Calu3 (cell line): ENCODE measurements at regions not wholly inside any gene's neighbourhood (a gene's known extent, or its start where the extent isn't known, plus 50 kb on each side); places are given as distances from the start of the nearest gene placed in this dataset.

Source experiments
- BruUV-seq: library from RNA; stranded (reverse); fragments of 400-500 nt; replicated peaks from 2 replicates; lab custom pipeline; 2021; lab: Mats Ljungman, UMichigan
- CTCF ChIA-PET: fragments of 300-600 bp; sonication (Branson Sonifier 250); formaldehyde crosslinking; loops from one replicate; lab custom pipeline; 2022; ENCODE audit warnings: antibody characterized with exemption; lab: Charles Lee
- DNase-seq: peaks from one replicate; pipeline ENCODE4 v3.0.0; 2022
- H3K27ac Mint-ChIP-seq: one replicate; pipeline ENCODE4 v1.8.0; 2022; ENCODE audit warnings: mixed read lengths; ENCODE audit not compliant: unreplicated experiment
- H3K27me3 Mint-ChIP-seq: one replicate; pipeline ENCODE4 v1.8.0; 2022; ENCODE audit warnings: mixed read lengths; ENCODE audit not compliant: unreplicated experiment
- H3K36me3 Mint-ChIP-seq: one replicate; pipeline ENCODE4 v1.8.0; 2022; ENCODE audit warnings: mild to moderate bottlenecking, moderate library complexity, mixed read lengths; ENCODE audit not compliant: insufficient read depth, unreplicated experiment
- H3K4me1 Mint-ChIP-seq: one replicate; pipeline ENCODE4 v1.8.0; 2022; ENCODE audit warnings: mild to moderate bottlenecking, low read depth, mixed read lengths; ENCODE audit not compliant: unreplicated experiment
- H3K4me3 Mint-ChIP-seq: one replicate; pipeline ENCODE4 v1.8.0; 2022; ENCODE audit warnings: mild to moderate bottlenecking, low read depth, moderate library complexity, mixed read lengths; ENCODE audit not compliant: unreplicated experiment
- H3K9me3 Mint-ChIP-seq: one replicate; pipeline ENCODE4 v1.8.0; 2022; ENCODE audit warnings: low read depth, mixed read lengths; ENCODE audit not compliant: unreplicated experiment
- intact Hi-C: fragments of 100-400 bp; cut with micrococcal nuclease; formaldehyde crosslinking; loops from one replicate; pipeline ENCODE4 v1.10.0; 2022; ENCODE audit not compliant: unreplicated experiment
- TF ChIP-seq, protein P1 (sequence below): fragments of 200-600 bp; IDR thresholded peaks from one replicate; pipeline ENCODE4 v1.8.0; 2022; ENCODE audit warnings: antibody characterized with exemption; ENCODE audit not compliant: unreplicated experiment

DNA sequence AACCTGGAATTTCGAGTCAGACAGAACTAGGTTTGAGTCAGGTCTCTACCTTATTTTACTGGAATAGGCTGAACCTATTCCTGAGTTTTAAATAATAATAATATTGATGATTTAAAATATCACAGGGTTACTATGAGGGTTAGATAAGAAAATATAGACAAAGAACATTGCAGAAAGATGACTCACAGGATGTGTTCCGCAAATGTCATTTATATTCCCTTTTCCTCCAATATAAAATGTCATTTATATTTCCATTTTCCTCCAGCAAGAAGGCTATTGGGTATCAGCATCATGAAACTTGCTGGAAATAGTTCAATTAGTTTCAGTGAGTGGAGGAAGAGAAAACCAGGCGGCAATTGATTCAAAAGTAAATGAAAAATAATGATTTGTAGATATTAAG lies 163.9 kb upstream of the RASSF8 start:
- BruUV-seq, result no TSS peak
- Mint-ChIP-seq H3K27me3 (no peaks in the 10 kb centered on the region), H3K27ac (no peak overlapping the region), H3K4me1 (peaks cover 10% of the 10 kb centered on the region), H3K36me3 (no peaks in the 10 kb centered on the region), H3K4me3 (no peak overlapping the region), H3K9me3 (peaks cover 3% of the 10 kb centered on the region)
- TF ChIP-seq, protein P1, sequence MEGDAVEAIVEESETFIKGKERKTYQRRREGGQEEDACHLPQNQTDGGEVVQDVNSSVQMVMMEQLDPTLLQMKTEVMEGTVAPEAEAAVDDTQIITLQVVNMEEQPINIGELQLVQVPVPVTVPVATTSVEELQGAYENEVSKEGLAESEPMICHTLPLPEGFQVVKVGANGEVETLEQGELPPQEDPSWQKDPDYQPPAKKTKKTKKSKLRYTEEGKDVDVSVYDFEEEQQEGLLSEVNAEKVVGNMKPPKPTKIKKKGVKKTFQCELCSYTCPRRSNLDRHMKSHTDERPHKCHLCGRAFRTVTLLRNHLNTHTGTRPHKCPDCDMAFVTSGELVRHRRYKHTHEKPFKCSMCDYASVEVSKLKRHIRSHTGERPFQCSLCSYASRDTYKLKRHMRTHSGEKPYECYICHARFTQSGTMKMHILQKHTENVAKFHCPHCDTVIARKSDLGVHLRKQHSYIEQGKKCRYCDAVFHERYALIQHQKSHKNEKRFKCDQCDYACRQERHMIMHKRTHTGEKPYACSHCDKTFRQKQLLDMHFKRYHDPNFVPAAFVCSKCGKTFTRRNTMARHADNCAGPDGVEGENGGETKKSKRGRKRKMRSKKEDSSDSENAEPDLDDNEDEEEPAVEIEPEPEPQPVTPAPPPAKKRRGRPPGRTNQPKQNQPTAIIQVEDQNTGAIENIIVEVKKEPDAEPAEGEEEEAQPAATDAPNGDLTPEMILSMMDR, result no peak
- CTCF ChIA-PET, result no interaction called here
- DNase-seq, result no peak
- intact Hi-C loops, result no loop called here

DNA sequence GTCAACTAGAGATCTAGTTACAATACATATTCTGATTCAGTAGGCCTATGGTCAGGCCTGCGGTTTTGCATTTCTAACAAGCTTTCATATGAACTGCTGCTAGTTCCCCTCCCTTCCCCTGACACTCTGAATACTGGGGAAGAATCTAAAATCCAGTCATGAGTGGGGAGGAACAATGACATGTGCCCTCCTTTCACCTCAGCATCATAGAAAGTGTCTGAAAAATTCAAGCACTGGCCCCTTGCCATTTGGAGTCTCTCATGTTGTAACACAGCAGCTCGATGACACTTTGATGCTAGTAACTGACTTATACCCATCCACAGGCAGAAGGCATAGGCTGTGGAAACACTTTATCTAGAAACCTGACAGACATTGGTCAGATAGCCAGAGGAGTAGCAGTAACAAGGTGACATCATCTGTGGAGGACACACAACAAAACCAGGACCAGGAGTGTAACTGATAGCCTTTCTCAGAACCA lies 161.9 kb upstream of the RASSF8 start:
- CTCF ChIA-PET, result no interaction called here
- Mint-ChIP-seq H3K4me1 (peaks cover 22% of the 10 kb centered on the region), H3K4me3 (no peak overlapping the region), H3K27ac (no peak overlapping the region), H3K9me3 (peaks cover 3% of the 10 kb centered on the region), H3K27me3 (no peaks in the 10 kb centered on the region), H3K36me3 (no peaks in the 10 kb centered on the region)
- TF ChIP-seq, protein P1, result no peak
- intact Hi-C loops, result no loop called here
- DNase-seq, result no peak
- no TSS peak for BruUV-seq

GRCh38 chr12:25797386-25797785 lies 161.1 kb upstream of the RASSF8 start:
- CTCF ChIA-PET, result no interaction called here
- no peaks in the 10 kb centered on the region for H3K36me3 Mint-ChIP-seq

DNA sequence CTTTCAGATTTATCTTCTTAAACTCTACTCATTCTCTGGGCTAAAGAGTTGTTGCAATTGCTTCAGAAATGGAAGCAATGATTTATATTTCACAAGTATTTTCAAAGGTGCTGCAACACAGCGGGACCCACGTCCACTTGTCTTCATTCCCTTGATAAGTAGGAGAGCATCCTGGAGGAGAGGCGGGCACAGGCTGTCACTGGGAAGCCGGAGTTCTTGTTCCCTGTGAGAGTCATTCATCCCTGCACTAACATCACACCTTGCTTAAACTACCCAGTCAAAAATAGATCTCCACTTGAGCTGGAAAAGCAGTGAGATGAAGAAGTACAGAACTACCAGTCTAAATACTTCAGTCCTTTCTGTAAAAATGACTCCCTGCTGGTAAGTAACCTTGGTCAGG lies 160.5 kb upstream of the RASSF8 start:
- TF ChIP-seq, protein P1, result no peak
- Mint-ChIP-seq H3K4me1 (peaks cover 22% of the 10 kb centered on the region), H3K27me3 (no peaks in the 10 kb centered on the region), H3K36me3 (no peaks in the 10 kb centered on the region), H3K27ac (no peak overlapping the region), H3K9me3 (no peaks in the 10 kb centered on the region), H3K4me3 (no peak overlapping the region)
- no TSS peak for BruUV-seq
- intact Hi-C loops, result no loop called here
- CTCF ChIA-PET, result no interaction called here
- DNase-seq, result no peak

More at GRCh38 chr12:25797386-25797785, 161.1 kb upstream of the RASSF8 start:
- Mint-ChIP-seq H3K4me1 (peaks cover 22% of the 10 kb centered on the region), H3K4me3 (no peak overlapping the region), H3K27ac (no peak overlapping the region), H3K27me3 (no peaks in the 10 kb centered on the region), H3K9me3 (peaks cover 3% of the 10 kb centered on the region)
- DNase-seq, result no peak
- TF ChIP-seq, protein P1, result no peak
- intact Hi-C loops, result no loop called here
- BruUV-seq, result no TSS peak
